WTC11 (cell line): ENCODE measurements at regions not wholly inside any gene's neighbourhood (a gene's known extent, or its start where the extent isn't known, plus 50 kb on each side); places are given as distances from the start of the nearest gene placed in this dataset.

Source experiments
- ATAC-seq: fragments of 200-7000 bp; cut with Tn5 transposase; 2 replicates; pipeline ENCODE4 v1.10.0; 2021; ENCODE audit warnings: mild to moderate bottlenecking, moderate library complexity
- CTCF ChIA-PET: fragments of 300-600 bp; sonication (Branson Sonifier 250); formaldehyde crosslinking; loops from one replicate; lab custom pipeline; 2021; ENCODE audit warnings: antibody characterized with exemption; lab: Charles Lee
- POLR2A ChIA-PET: fragments of 350-600 bp; sonication (Branson Sonifier 250); formaldehyde crosslinking; loops from one replicate; lab custom pipeline; 2021; ENCODE audit warnings: antibody characterized with exemption; lab: Charles Lee
- DNase-seq: peaks from one replicate; pipeline ENCODE4 v3.0.0; 2021; ENCODE audit warnings: low spot score
- H3K27ac Mint-ChIP-seq: 2 replicates; pipeline ENCODE4 v1.8.0; 2021; ENCODE audit warnings: mixed read lengths
- H3K27me3 Mint-ChIP-seq: 2 replicates; pipeline ENCODE4 v1.8.0; 2021; ENCODE audit warnings: low read depth, mild to moderate bottlenecking, moderate library complexity, mixed read lengths
- H3K36me3 Mint-ChIP-seq: 2 replicates; pipeline ENCODE4 v1.8.0; 2021; ENCODE audit warnings: mixed read lengths
- H3K4me1 Mint-ChIP-seq: 2 replicates; pipeline ENCODE4 v1.8.0; 2022; ENCODE audit warnings: mixed read lengths
- H3K4me3 Mint-ChIP-seq: 2 replicates; pipeline ENCODE4 v1.8.0; 2021; ENCODE audit warnings: mild to moderate bottlenecking, moderate library complexity, mixed read lengths
- H3K9me3 Mint-ChIP-seq: 2 replicates; pipeline ENCODE4 v1.8.0; 2021; ENCODE audit warnings: mixed read lengths
- ARID4B ChIP-seq: sonication (generic); formaldehyde crosslinking; IDR thresholded peaks from 2 replicates; pipeline ENCODE4 v1.8.0; 2023; ENCODE audit warnings: missing genetic modification reagents, mild to moderate bottlenecking, borderline replicate concordance
- ATF1 ChIP-seq: sonication (generic); formaldehyde crosslinking; IDR thresholded peaks from 2 replicates; pipeline ENCODE4 v1.8.1; 2023; ENCODE audit warnings: mild to moderate bottlenecking, moderate library complexity, missing genetic modification reagents
- CTCF ChIP-seq: fragments of 200-600 bp; IDR thresholded peaks from 2 replicates; pipeline ENCODE4 v1.8.0; 2022; ENCODE audit warnings: antibody characterized with exemption
- E2F4 ChIP-seq: sonication (generic); formaldehyde crosslinking; IDR thresholded peaks from 2 replicates; pipeline ENCODE4 v1.8.1; 2022; ENCODE audit warnings: low read depth, mild to moderate bottlenecking, moderate library complexity, missing genetic modification reagents, borderline replicate concordance
- ERG ChIP-seq: fragments of 250-450 bp; sonication (Bioruptor Pico); IDR thresholded peaks from 2 replicates; pipeline ENCODE4 v1.8.0; 2021; ENCODE audit warnings: mild to moderate bottlenecking
- JAZF1 ChIP-seq: fragments of 250-450 bp; sonication (Bioruptor Pico); IDR thresholded peaks from 2 replicates; pipeline ENCODE4 v1.9.0; 2021; ENCODE audit warnings: moderate library complexity, mild to moderate bottlenecking, inconsistent platforms
- MXD4 ChIP-seq: fragments of 250-450 bp; sonication (Bioruptor Pico); IDR thresholded peaks from 2 replicates; pipeline ENCODE4 v1.8.0; 2021; ENCODE audit warnings: mild to moderate bottlenecking, moderate library complexity, borderline replicate concordance
- NFATC4 ChIP-seq: fragments of 250-450 bp; sonication (Bioruptor Pico); IDR thresholded peaks from 2 replicates; pipeline ENCODE4 v1.9.0; 2021; ENCODE audit warnings: mild to moderate bottlenecking
- NR2C2 ChIP-seq: sonication (generic); formaldehyde crosslinking; IDR thresholded peaks from 2 replicates; pipeline ENCODE4 v1.8.0; 2022; ENCODE audit warnings: mild to moderate bottlenecking, missing genetic modification reagents
- RORB ChIP-seq: fragments of 250-450 bp; sonication (Bioruptor Pico); IDR thresholded peaks from 2 replicates; pipeline ENCODE4 v1.9.0; 2021; ENCODE audit warnings: mild to moderate bottlenecking
- TEAD1 ChIP-seq: sonication (generic); formaldehyde crosslinking; IDR thresholded peaks from 2 replicates; pipeline ENCODE4 v1.8.0; 2022; ENCODE audit warnings: mild to moderate bottlenecking, missing genetic modification reagents
- ZNF671 ChIP-seq: fragments of 250-450 bp; sonication (Bioruptor Pico); IDR thresholded peaks from 2 replicates; pipeline ENCODE4 v1.8.0; 2021; ENCODE audit warnings: mild to moderate bottlenecking
- TF ChIP-seq, protein P1 (sequence below): sonication (generic); formaldehyde crosslinking; IDR thresholded peaks from 2 replicates; pipeline ENCODE4 v1.8.1; 2022; ENCODE audit warnings: missing genetic modification reagents, borderline replicate concordance
- TF ChIP-seq, protein P2 (sequence below): sonication (generic); formaldehyde crosslinking; IDR thresholded peaks from 2 replicates; pipeline ENCODE4 v1.8.0; 2022; ENCODE audit warnings: mild to moderate bottlenecking, missing genetic modification reagents
- TF ChIP-seq, protein P3 (sequence below): sonication (generic); formaldehyde crosslinking; IDR thresholded peaks from 2 replicates; pipeline ENCODE4 v1.8.1; 2022; ENCODE audit warnings: mild to moderate bottlenecking, moderate library complexity, missing genetic modification reagents

DNA sequence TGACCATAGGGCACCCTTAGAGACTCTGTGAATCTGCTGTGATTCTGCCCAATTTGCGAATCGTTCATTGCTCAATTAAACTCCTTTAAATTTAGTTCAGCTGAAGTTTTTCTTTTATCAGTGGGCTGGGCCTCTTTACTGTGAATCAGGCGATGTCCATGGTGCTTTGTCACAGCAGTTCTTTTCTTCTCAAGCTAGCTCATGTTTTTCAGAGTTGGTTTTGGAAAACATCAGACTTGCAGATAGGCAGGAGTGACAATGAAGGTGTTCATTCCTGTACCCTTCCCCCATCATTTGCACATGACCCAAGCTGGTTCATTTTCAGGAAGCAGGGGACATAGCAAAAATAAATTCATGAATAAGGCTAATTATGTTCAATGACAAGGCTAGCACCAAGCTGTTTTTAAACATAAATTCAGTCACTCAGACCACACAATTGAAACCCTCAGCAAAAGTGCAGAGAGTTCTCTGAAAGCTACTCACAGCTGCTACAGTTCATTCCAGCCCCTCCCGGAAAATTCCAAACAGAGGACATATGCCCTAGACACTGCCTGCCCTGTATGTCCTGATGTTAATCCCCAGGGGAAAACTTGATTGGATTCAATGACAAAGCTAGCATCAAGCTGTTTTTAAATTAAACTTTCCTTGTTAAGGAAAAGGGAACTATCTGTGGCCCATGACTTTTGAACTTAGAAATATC is 383.3 kb downstream of the C12orf75 start:
- POLR2A ChIA-PET = no interaction called here
- ATAC-seq = no peak
- H3K9me3 Mint-ChIP-seq = no peaks in the 10 kb centered on the region
- H3K36me3 Mint-ChIP-seq = no peaks in the 10 kb centered on the region
- no peak overlapping the region for H3K4me3 Mint-ChIP-seq
- TF ChIP-seq E2F4 (CRISPR knock-in tag) (no peak), ATF1 (CRISPR knock-in tag) (no peak), NR2C2 (no peak), MXD4 (CRISPR knock-in tag) (no peak), ARID4B (CRISPR knock-in tag) (no peak), ZNF671 (CRISPR knock-in tag) (no peak), TEAD1 (CRISPR knock-in tag) (no peak), ERG (CRISPR knock-in tag) (no peak), NFATC4 (CRISPR knock-in tag) (no peak), JAZF1 (no peak), CTCF (no peak), RORB (CRISPR knock-in tag) (no peak)
- TF ChIP-seq, protein P1, sequence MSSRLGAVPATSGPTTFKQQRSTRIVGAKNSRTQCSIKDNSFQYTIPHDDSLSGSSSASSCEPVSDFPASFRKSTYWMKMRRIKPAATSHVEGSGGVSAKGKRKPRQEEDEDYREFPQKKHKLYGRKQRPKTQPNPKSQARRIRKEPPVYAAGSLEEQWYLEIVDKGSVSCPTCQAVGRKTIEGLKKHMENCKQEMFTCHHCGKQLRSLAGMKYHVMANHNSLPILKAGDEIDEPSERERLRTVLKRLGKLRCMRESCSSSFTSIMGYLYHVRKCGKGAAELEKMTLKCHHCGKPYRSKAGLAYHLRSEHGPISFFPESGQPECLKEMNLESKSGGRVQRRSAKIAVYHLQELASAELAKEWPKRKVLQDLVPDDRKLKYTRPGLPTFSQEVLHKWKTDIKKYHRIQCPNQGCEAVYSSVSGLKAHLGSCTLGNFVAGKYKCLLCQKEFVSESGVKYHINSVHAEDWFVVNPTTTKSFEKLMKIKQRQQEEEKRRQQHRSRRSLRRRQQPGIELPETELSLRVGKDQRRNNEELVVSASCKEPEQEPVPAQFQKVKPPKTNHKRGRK = no peak
- TF ChIP-seq, protein P2, sequence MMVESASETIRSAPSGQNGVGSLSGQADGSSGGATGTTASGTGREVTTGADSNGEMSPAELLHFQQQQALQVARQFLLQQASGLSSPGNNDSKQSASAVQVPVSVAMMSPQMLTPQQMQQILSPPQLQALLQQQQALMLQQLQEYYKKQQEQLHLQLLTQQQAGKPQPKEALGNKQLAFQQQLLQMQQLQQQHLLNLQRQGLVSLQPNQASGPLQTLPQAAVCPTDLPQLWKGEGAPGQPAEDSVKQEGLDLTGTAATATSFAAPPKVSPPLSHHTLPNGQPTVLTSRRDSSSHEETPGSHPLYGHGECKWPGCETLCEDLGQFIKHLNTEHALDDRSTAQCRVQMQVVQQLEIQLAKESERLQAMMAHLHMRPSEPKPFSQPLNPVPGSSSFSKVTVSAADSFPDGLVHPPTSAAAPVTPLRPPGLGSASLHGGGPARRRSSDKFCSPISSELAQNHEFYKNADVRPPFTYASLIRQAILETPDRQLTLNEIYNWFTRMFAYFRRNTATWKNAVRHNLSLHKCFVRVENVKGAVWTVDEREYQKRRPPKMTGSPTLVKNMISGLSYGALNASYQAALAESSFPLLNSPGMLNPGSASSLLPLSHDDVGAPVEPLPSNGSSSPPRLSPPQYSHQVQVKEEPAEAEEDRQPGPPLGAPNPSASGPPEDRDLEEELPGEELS (CRISPR knock-in tag) = no peak
- TF ChIP-seq, protein P3, sequence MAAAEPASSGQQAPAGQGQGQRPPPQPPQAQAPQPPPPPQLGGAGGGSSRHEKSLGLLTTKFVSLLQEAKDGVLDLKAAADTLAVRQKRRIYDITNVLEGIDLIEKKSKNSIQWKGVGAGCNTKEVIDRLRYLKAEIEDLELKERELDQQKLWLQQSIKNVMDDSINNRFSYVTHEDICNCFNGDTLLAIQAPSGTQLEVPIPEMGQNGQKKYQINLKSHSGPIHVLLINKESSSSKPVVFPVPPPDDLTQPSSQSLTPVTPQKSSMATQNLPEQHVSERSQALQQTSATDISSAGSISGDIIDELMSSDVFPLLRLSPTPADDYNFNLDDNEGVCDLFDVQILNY (CRISPR knock-in tag) = no peak
- TF ChIP-seq, all 79 proteins: peak for 0
- H3K27ac Mint-ChIP-seq = no peak overlapping the region
- DNase-seq = no peak
- peaks cover 12% of the 10 kb centered on the region for H3K4me1 Mint-ChIP-seq
- CTCF ChIA-PET = interaction anchor here (0.7 to 1.7 kb wide), 4 partner anchors 8 to 435 kb away, joined by 3 to 6 read pairs (median 4); no protein-coding TSS in a partner anchor
- H3K27me3 Mint-ChIP-seq = no peaks in the 10 kb centered on the region; the same call in 1 of the 2 replicates
